ENCODE measurements at regions not wholly inside any gene's neighbourhood (a gene's known extent, or its start where the extent isn't known, plus 50 kb on each side); places are given as distances from the start of the nearest gene placed in this dataset.
"Not testable (repeated sequence)": the region's sequence is repeated elsewhere in the genome, so short reads cannot be mapped to it uniquely, and the experiment has no call there.

GRCh38 chr6:134425917-134426316 is 108.0 kb upstream of the SGK1 start:
- not testable (repeated sequence) for DNase-seq (ENCODE audit: low read depth)

DNA sequence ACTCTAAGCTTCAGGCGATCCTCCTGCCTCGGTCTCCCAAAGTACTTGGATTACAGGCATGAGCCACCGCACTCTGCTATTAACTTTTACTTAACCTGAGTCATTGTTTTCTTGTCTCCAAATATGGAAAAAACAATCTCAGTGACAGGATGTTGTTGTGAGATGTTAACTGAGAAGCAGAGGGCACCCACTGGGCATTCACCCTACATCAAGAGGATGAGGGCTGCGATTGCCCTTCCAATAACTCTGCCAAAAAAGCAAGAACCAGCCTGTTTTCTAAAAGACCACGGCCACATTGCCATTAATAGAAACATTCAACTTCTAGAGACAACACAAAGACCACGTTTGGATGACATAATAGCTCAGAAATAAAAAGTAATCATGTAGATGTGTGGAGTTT is 107.6 kb upstream of the SGK1 start:
- DNase-seq (ENCODE audit: low read depth): no peak

DNA sequence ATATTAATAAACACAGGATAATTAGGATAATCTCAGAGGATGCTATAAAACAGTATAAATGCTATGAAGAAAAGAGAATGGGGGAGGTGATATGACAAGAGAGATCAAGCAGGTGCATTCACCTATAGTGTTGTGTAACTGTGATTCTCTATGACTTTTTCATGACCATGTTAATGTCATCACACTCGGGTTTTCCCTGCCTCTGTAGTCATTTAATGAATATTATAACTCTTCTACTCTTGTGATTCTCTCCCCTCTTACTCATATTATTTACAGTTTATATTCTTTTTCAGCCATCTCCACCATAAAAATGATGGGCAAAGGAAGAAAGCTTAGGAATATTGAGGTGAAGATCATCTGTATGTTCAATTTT is 106.9 kb upstream of the SGK1 start:
- no peak for DNase-seq (ENCODE audit: low read depth)

- no peak for DNase-seq (ENCODE audit: low read depth)
Observed at GRCh38 chr6:134424165-134424797, 106.4 kb upstream of the SGK1 start.

GRCh38 chr6:134422426-134423231 is 104.7 kb upstream of the SGK1 start:
- DNase-seq (ENCODE audit: low read depth): no peak

DNA sequence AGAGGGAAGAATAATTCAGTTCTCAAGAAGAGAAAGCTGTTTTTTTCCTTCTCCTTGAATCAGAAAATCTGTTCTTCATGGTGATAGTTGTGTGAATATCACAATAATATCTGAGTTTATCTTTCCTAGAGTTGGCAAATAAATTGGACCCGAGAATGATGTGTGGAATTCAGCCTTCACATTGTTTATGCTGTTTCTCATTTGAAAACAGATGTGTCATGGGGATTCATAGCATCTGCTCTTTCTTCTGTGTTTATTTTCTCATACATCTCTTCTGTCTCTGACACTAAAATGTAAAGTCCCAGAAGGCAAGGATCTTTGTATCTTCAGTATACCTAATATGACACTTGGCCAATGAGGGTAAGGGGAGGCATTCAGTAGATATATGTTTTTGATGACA is 103.6 kb upstream of the SGK1 start:
- no peak for DNase-seq (ENCODE audit: low read depth)

DNA sequence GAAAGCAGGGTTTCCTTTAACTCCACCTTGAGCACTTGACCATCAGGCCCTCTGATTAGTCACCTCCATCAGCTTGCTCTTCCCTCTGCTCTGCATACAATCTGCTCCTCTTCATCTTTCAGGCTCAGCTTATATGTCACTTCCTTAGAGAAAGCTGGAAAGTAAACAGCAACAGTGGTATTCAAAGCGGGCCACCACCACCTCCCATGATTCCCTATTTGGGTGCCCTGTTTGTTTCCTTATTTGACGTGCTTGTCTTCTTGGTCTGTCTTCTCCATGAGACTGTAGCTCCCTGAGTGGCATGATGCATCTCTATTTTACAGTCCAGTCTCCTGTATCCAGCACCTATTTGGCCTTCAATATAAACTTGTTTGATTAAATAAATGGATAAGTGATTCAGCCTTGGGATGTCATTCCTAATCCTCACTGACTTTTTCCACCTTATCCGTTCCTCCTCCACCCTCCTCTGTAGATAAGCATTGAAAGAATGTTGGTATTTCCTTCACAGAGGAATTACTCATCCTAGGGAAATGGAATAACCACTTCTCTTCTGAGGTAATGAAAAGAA is 102.8 kb upstream of the SGK1 start:
- DNase-seq (ENCODE audit: low read depth): no peak

DNA sequence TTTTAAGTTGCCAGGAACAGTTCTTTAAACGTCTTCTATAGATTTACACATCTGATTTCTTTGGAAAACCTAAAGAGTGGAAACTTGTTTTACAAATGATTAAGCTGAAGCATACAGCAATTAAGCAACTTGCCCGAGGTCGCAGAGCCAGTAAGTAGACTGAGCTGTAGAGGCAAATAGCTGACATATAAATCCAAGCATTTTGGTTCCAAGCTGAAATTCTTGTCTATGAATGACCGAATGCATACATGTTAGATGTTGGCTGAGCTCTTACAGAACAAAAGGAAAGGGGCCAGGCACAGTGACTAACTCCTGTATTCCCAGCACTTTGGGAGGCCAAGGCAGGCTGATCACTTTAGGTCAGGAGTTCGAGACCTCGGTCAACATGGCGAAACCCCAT is 101.8 kb upstream of the SGK1 start:
- DNase-seq (ENCODE audit: low read depth): no peak

DNA sequence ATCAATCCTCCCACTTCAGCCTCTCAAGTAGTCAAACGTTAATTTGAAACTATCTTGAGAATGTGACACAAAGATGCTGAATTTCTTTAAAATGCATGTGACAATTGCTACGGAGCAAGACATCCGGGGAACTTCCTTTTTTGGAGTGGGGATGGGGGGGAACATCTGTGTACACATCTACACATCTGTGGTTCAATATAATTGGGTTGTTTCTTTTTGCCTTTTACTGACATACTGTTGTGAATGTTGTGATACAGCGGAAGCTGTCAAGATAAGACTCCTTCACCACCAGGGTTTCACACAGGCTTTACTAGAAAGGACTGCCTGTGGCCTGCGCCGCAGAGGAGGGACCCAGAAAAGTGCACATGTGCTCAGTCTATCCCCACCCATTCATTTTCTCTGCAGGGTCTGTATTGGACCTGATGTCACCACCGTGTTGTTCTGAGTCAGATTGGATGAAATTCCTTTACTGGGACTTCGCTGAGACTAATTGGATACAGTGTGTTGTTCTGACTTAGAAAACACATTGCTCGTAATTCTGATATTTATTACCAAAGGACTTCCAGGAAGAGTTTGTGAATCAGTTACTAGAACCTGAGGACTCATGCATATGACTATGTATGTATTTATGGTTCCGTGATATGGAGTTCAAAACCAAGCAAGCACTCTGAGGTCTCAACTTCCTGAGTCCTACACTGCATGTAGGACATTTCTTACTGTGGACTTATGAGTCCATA is 98.7 kb upstream of the SGK1 start:
- DNase-seq (ENCODE audit: low read depth): no peak

GRCh38 chr6:134415656-134416055 is 97.7 kb upstream of the SGK1 start:
- DNase-seq (ENCODE audit: low read depth): no peak

GRCh38 chr6:134415194-134415593 is 97.3 kb upstream of the SGK1 start:
- no peak for DNase-seq (ENCODE audit: low read depth)

GRCh38 chr6:134414793-134415192 is 96.9 kb upstream of the SGK1 start:
- DNase-seq (ENCODE audit: low read depth): no peak

- DNase-seq (ENCODE audit: low read depth): no peak
Observed at GRCh38 chr6:134413241-134413643, 95.3 kb upstream of the SGK1 start.

- DNase-seq (ENCODE audit: low read depth): no peak
Observed at GRCh38 chr6:134410541-134410940, 92.6 kb upstream of the SGK1 start.

GRCh38 chr6:134407791-134408190 is 89.9 kb upstream of the SGK1 start:
- DNase-seq (ENCODE audit: low read depth): no peak

DNA sequence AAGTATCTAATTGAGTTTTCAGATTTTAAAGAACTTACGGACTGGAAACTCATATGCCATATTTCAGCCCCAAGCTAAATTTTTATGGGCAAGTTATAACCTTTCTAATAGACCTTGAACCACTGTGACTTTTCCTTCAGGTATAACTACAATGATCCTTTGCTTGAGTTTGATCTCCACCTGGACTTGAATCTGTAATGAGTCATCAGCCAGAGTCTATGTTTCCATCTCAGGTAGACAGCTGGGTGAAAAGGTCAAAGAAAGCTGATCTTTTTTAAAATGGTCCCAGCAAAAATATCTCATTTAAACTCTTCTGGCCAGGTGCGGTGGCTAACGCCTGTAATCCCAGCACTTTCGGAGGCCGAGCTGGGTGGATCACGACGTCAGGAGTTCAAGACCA is 88.4 kb upstream of the SGK1 start:
- no peak for DNase-seq (ENCODE audit: low read depth)

- no peak for DNase-seq (ENCODE audit: low read depth)
Observed at GRCh38 chr6:134405386-134406087, 87.6 kb upstream of the SGK1 start.

DNA sequence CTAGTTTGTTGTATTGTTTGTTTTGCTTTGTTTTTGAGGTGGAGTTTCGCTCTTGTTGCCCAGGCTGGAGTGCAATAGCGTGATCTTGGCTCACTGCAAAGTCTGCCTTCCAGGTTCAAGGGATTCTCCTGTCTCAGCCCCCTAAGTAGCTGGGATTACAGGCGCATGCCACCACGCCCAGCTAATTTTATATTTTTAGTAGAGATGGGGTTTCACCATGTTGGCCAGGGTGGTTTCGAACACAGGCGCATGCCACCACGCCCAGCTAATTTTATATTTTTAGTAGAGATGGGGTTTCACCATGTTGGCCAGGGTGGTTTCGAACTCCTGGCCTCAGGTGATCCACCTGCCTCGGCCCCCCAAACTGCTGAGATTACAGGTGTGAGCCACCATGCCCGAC is 85.4 kb upstream of the SGK1 start:
- not testable (repeated sequence) for DNase-seq (ENCODE audit: low read depth)

DNA sequence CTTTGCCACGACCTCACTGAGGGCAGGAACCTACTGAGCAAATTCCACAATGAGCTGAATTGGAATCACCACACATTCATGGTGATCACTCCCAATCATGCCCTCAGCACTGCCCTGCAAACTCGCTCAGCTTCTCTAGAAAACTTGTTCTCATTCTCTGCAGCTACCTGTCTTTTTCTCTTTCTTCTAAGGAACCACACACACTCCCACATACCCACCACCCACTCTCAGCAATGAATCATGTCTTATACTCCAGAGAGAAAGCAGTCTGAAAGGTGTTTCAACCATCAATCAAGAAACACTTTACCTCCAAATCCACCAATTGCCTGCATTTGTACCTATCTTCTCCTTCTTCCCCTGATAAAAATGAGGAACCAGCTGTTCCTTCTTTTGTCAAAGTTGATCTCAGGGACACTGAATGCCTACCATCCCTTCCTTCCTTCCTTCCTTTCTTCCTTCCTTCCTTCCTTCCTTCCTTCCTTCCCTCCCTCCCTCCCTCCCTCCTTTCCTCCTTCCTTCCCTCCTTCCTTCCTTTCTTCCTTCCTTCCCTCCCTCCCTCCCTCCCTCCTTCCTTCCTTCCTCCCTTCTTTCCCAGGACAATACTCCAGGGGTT is 84.6 kb upstream of the SGK1 start:
- no peak for DNase-seq (ENCODE audit: low read depth)

DNA sequence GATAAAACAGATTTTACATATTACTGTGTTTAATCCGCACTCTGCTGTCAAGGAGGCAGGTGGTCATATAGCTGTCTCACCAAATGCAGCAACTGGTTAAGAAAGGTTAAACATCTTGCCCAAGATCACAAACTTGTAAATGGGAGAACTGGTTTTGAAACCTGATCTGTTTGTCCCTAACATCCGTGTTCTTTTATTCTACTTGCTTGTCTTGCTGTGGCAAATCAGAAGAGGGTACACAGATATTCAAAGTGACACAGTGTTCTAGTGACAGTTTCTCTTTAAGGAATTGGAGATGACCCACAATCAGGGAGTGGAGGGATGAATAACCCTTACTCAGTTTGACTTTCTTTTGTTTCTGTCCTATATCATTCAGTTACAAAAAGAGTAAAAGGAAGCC is 83.0 kb upstream of the SGK1 start:
- DNase-seq (ENCODE audit: low read depth): no peak

GRCh38 chr6:134398453-134398852 is 80.5 kb upstream of the SGK1 start:
- DNase-seq (ENCODE audit: low read depth): no peak

DNA sequence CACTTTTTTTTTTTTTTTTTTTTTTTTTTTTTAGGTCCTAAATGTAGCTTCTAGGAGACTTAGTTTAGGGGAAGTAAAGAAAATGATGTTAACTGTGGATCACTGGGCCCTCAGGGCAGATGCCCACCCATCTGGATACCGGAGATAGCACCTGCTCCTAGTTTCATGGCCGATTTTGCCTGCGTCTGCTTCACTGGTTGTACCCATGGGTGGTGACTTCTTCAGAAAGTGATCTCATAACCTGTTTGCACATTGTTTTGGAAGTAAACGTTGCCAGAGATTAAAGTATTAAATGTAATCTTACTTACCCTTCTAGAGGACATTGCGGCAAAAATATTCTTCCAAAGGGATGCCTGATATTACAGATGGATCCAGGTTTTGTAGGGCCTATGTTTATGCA is 79.8 kb upstream of the SGK1 start:
- DNase-seq (ENCODE audit: low read depth): no peak
